ENCODE measurements at regions not wholly inside any gene's neighbourhood (a gene's known extent, or its start where the extent isn't known, plus 50 kb on each side); places are given as distances from the start of the nearest gene placed in this dataset.

- Histone ChIP-seq H3K36me3 (ENCODE audit: control insufficient read depth, insufficient read depth, low read length) (no peaks in the 10 kb centered on the region), H3K4me3 (no peak overlapping the region), H3K4me1 (replicated peaks in 1 of 2; ENCODE audit: control insufficient read depth in 2 of 2, insufficient read depth in 2 of 2, low read length in 2 of 2) (no peaks in the 10 kb centered on the region), H3K27ac (ENCODE audit: extremely low read depth, low read depth, low read length) (no peak overlapping the region), H2AFZ (ENCODE audit: low read depth, low read length) (no peak overlapping the region), H4K20me1 (replicated peaks; ENCODE audit: control insufficient read depth, insufficient read depth, low read length) (no peaks in the 10 kb centered on the region), H3K79me2 (ENCODE audit: control insufficient read depth, insufficient read depth, low read length) (no peaks in the 10 kb centered on the region), H3K4me2 (ENCODE audit: insufficient read depth, low read length) (no peak overlapping the region), H3K9me3 (replicated peaks; ENCODE audit: control insufficient read depth, insufficient read depth, low read depth, low read length) (peaks cover 2% of the 10 kb centered on the region; the same call in 1 of the 2 replicates), H3K27me3 (ENCODE audit: control insufficient read depth in 2 of 2, insufficient read depth in 2 of 2, low read length in 2 of 2) (no peaks in the 10 kb centered on the region), H3K9me1 (ENCODE audit: control insufficient read depth, insufficient read depth, low read length) (no peaks in the 10 kb centered on the region), H3K9ac (ENCODE audit: insufficient read depth in 1 of 2, low read depth in 2 of 2, low read length in 2 of 2) (no peak overlapping the region)
- DNase-seq (ENCODE audit: extremely low read depth in 1 of 4, low spot score in 3 of 4) (no peak), ATAC-seq (no peak), FAIRE-seq (no peak)
- 0% methylated on average over 1 of the region's 1 CpG for WGBS (ENCODE audit: insufficient coverage, low coverage, missing lambda C conversion rate)
- in situ Hi-C loops (cut with MboI) (no loop called here), intact Hi-C loops (cut with micrococcal nuclease) (no loop called here)
- ChIA-PET POLR2A (no interaction called here), CTCF (ENCODE audit: low intra/inter-chr PET ratio) (no interaction called here)
- BruUV-seq (replicated peaks) = no TSS peak
- no peak for TF ChIP-seq ZNF239 (CRISPR knock-in tag; IDR thresholded peaks at IDR 0.05)
- no peak for TF ChIP-seq EGR1 (conservative IDR thresholded peaks at IDR 0.05)
- no peak for TF ChIP-seq CBX1 (IDR thresholded peaks at IDR 0.05; ENCODE audit: low read depth)
- TF ChIP-seq ZNF76 (CRISPR knock-in tag; IDR thresholded peaks at IDR 0.05; ENCODE audit: borderline replicate concordance) = no peak
- no peak for TF ChIP-seq THRAP3 (IDR thresholded peaks at IDR 0.05; ENCODE audit: borderline replicate concordance)
- no peak for TF ChIP-seq ZC3H11A (IDR thresholded peaks at IDR 0.05; ENCODE audit: low read depth, low read length)
- no peak for TF ChIP-seq MITF (IDR thresholded peaks at IDR 0.05)
- TF ChIP-seq ZNF699 (CRISPR knock-in tag; IDR thresholded peaks at IDR 0.05; ENCODE audit: insufficient replicate concordance) = no peak
- TF ChIP-seq NR2F6 (CRISPR knock-in tag; IDR thresholded peaks at IDR 0.05) = no peak
- TF ChIP-seq MXD1 (CRISPR knock-in tag; IDR thresholded peaks at IDR 0.05; ENCODE audit: borderline replicate concordance, poor library complexity, severe bottlenecking) = no peak
- TF ChIP-seq SP2 (IDR thresholded peaks at IDR 0.05; ENCODE audit: extremely low read depth, low read depth, low read length, poor library complexity, severe bottlenecking) = no peak
- TF ChIP-seq ILK (tag; IDR thresholded peaks at IDR 0.05; ENCODE audit: borderline replicate concordance, low read depth) = no peak
Observed at GRCh38 chr6:164962805-164963204, 346.6 kb downstream of the C6orf118 start.

Measured in K562 (cell line).